Liver (tissue), 8 donors: ENCODE measurements at regions not wholly inside any gene's neighbourhood (a gene's known extent, or its start where the extent isn't known, plus 50 kb on each side); places are given as distances from the start of the nearest gene placed in this dataset.
A peak's percentile ranks its signal among the peaks of the same experiment; 100 is the strongest.

ENCODE experiments used
- DNase-seq: peaks from one replicate; pipeline ENCODE4 v3.0.0-alpha.2; 2017; ENCODE audit warnings: low spot score
- H3K27ac ChIP-seq, 2 donors: one replicate each; pipeline ENCODE4 v1.7.0; 2013; ENCODE audit warnings: inconsistent platforms in 2 of 2, low read length in 2 of 2, control low read depth in 1 of 2, low read depth in 1 of 2, mild to moderate bottlenecking in 1 of 2
- H3K27me3 ChIP-seq, 4 donors: one replicate each; pipeline versions ENCODE4 v1.6.1 to v1.7.0; 2013; ENCODE audit warnings: low read length in 3 of 4, inconsistent platforms in 1 of 4, mild to moderate bottlenecking in 1 of 4, moderate library complexity in 1 of 4; ENCODE audit not compliant: control insufficient read depth in 4 of 4, insufficient read depth in 4 of 4
- H3K36me3 ChIP-seq, 4 donors: one replicate each; pipeline versions ENCODE4 v1.6.1 to v1.7.0; 2013; ENCODE audit warnings: low read length in 3 of 4, mild to moderate bottlenecking in 3 of 4, low read depth in 1 of 4, moderate library complexity in 1 of 4; ENCODE audit not compliant: control insufficient read depth in 4 of 4, insufficient read depth in 3 of 4
- H3K4me1 ChIP-seq, 4 donors: one replicate each; pipeline versions ENCODE4 v1.6.1 to v1.7.0; 2013; ENCODE audit warnings: low read length in 3 of 4, mild to moderate bottlenecking in 3 of 4, moderate library complexity in 1 of 4; ENCODE audit not compliant: control insufficient read depth in 4 of 4, insufficient read depth in 4 of 4
- H3K4me3 ChIP-seq, 3 donors: one replicate each; pipeline versions ENCODE4 v1.6.1 to v1.7.0; 2013; ENCODE audit warnings: low read length in 3 of 3, control low read depth in 1 of 3, low read depth in 1 of 3, mild to moderate bottlenecking in 1 of 3
- H3K9ac ChIP-seq, 2 donors: one replicate each; pipeline ENCODE4 v1.7.0; 2013; ENCODE audit warnings: low read length in 2 of 2, mild to moderate bottlenecking in 2 of 2, moderate library complexity in 2 of 2, control low read depth in 1 of 2, low read depth in 1 of 2
- H3K9me3 ChIP-seq, 4 donors: one replicate each; pipeline versions ENCODE4 v1.6.1 to v1.7.0; 2013; ENCODE audit warnings: low read length in 3 of 4; ENCODE audit not compliant: control insufficient read depth in 4 of 4
- ATF3 ChIP-seq: IDR thresholded peaks from 2 replicates; pipeline ENCODE4 v1.6.1; 2016; ENCODE audit warnings: antibody characterized with exemption
- CTCF ChIP-seq: fragments of 150-350 bp; IDR thresholded peaks from 2 replicates; pipeline ENCODE4 v1.5.1; 2017; ENCODE audit warnings: improper control_type of control experiment, low read depth, low read length; ENCODE audit not compliant: missing input control
- EGR1 ChIP-seq, 2 donors: IDR thresholded peaks; 2 replicates each; pipeline ENCODE4 v1.6.1; 2016 to 2018; ENCODE audit warnings: antibody characterized with exemption in 2 of 2, low read depth in 2 of 2
- FOXA2 ChIP-seq: IDR thresholded peaks from 2 replicates; pipeline ENCODE4 v1.6.1; 2016; ENCODE audit warnings: antibody characterized with exemption
- GABPA ChIP-seq, 2 donors: IDR thresholded peaks in 1 of 2; conservative IDR thresholded peaks in 1 of 2; 2 replicates each; pipeline ENCODE4 v1.6.1; 2016; ENCODE audit warnings: antibody characterized with exemption in 2 of 2, mild to moderate bottlenecking in 1 of 2, moderate library complexity in 1 of 2
- HNF4A ChIP-seq, 2 donors: conservative IDR thresholded peaks; 2 replicates each; pipeline ENCODE4 v1.6.1; 2016; ENCODE audit warnings: antibody characterized with exemption in 2 of 2, mild to moderate bottlenecking in 2 of 2
- JUND ChIP-seq, 2 donors: IDR thresholded peaks; 2 replicates each; pipeline ENCODE4 v1.6.1; 2016; ENCODE audit warnings: antibody characterized with exemption in 2 of 2
- MAX ChIP-seq: IDR thresholded peaks from 2 replicates; pipeline ENCODE4 v1.6.1; 2016; ENCODE audit warnings: antibody characterized with exemption
- REST ChIP-seq: IDR thresholded peaks from 2 replicates; pipeline ENCODE4 v1.6.1; 2016; ENCODE audit warnings: antibody characterized with exemption, mild to moderate bottlenecking
- SP1 ChIP-seq: IDR thresholded peaks from 2 replicates; pipeline ENCODE4 v1.6.1; 2018; ENCODE audit warnings: antibody characterized with exemption, mild to moderate bottlenecking
- YY1 ChIP-seq: IDR thresholded peaks from 2 replicates; pipeline ENCODE4 v1.6.1; 2016; ENCODE audit warnings: antibody characterized with exemption, mild to moderate bottlenecking
- ZBTB33 ChIP-seq: IDR thresholded peaks from 2 replicates; pipeline ENCODE4 v1.6.1; 2016; ENCODE audit warnings: antibody characterized with exemption
- WGBS: extraction: QIAGEN DNeasy Blood & Tissue Kit; methylation state at CpG from one replicate; pipeline ENCODE4 v1.1.7; 2013; 5-methylcytosine and 5-hydroxymethylcytosine counted together
- donor health status: healthy.
- donor health status: healthy.
- donor health status: healthy.
- donor health status: healthy.
- donor health status: healthy.

- Histone ChIP-seq H3K27me3 (no peaks in the 10 kb centered on the region), H3K4me3 (no peak overlapping the region), H3K9ac (no peak overlapping the region), H3K36me3 (no peaks in the 10 kb centered on the region), H3K4me1 (no peaks in the 10 kb centered on the region), H3K9me3 (no peaks in the 10 kb centered on the region), H3K27ac (no peak overlapping the region)
- 86% methylated on average over 1 of the region's 1 CpG for WGBS
- DNase-seq = no peak
- TF ChIP-seq EGR1 (IDR thresholded peaks at IDR 0.05; ENCODE audit: low read depth in 2 of 2) (no peak), CTCF (no peak), GABPA (IDR thresholded peaks at IDR 0.05 in 1 of 2, conservative IDR thresholded peaks at IDR 0.05 in 1 of 2) (no peak), SP1 (no peak), REST (no peak), ZBTB33 (no peak), JUND (IDR thresholded peaks at IDR 0.05) (no peak)
Observed at GRCh38 chr3:163821841-163822240, 1256.5 kb downstream of the SI start.

- Histone ChIP-seq H3K9me3 (no peaks in the 10 kb centered on the region), H3K9ac (no peak overlapping the region), H3K27me3 (no peaks in the 10 kb centered on the region), H3K36me3 (no peaks in the 10 kb centered on the region), H3K4me1 (no peaks in the 10 kb centered on the region), H3K27ac (no peak overlapping the region), H3K4me3 (no peak overlapping the region)
- WGBS = 77% methylated on average over 6 of the region's 6 CpGs
- no peak for TF ChIP-seq MAX
- no peak for TF ChIP-seq ATF3
- TF ChIP-seq YY1 = no peak
- TF ChIP-seq HNF4A (conservative IDR thresholded peaks at IDR 0.05) = peak in 1 of 2 donors; percentile 31
- no peak for TF ChIP-seq ZBTB33
- no peak for TF ChIP-seq JUND (IDR thresholded peaks at IDR 0.05)
- no peak for TF ChIP-seq FOXA2
- DNase-seq = no peak
Observed at GRCh38 chr3:163817015-163817414, 1261.3 kb downstream of the SI start.
